Skeletal muscle tissue (tissue), 3 donors: ENCODE measurements at regions not wholly inside any gene's neighbourhood (a gene's known extent, or its start where the extent isn't known, plus 50 kb on each side); places are given as distances from the start of the nearest gene placed in this dataset.
"Not testable (repeated sequence)": the region's sequence is repeated elsewhere in the genome, so short reads cannot be mapped to it uniquely, and the experiment has no call there.

Experiments used
- H3K27ac ChIP-seq: one replicate; pipeline ENCODE4 v1.7.0; 2013; ENCODE audit warnings: mild to moderate bottlenecking, low read depth, low read length, inconsistent platforms
- H3K27me3 ChIP-seq, 3 donors: one replicate each; pipeline ENCODE4 v1.7.0; 2013; ENCODE audit warnings: low read length in 3 of 3; ENCODE audit not compliant: control insufficient read depth in 3 of 3, insufficient read depth in 3 of 3
- H3K36me3 ChIP-seq, 3 donors: one replicate each; pipeline ENCODE4 v1.7.0; 2013; ENCODE audit warnings: low read length in 3 of 3; ENCODE audit not compliant: control insufficient read depth in 3 of 3, insufficient read depth in 3 of 3
- H3K4me1 ChIP-seq, 3 donors: one replicate each; pipeline ENCODE4 v1.7.0; 2013; ENCODE audit warnings: low read length in 3 of 3, mild to moderate bottlenecking in 3 of 3; ENCODE audit not compliant: control insufficient read depth in 3 of 3, insufficient read depth in 3 of 3
- H3K4me3 ChIP-seq, 3 donors: one replicate each; pipeline ENCODE4 v1.7.0; 2013; ENCODE audit warnings: low read length in 3 of 3
- H3K9ac ChIP-seq, 3 donors: one replicate each; pipeline ENCODE4 v1.7.0; 2013; ENCODE audit warnings: low read length in 3 of 3, mild to moderate bottlenecking in 3 of 3, moderate library complexity in 2 of 3, low read depth in 1 of 3
- H3K9me3 ChIP-seq, 3 donors: one replicate each; pipeline ENCODE4 v1.7.0; 2013; ENCODE audit warnings: low read length in 3 of 3; ENCODE audit not compliant: control insufficient read depth in 3 of 3
- donor health status: Osteomylitis.

DNA sequence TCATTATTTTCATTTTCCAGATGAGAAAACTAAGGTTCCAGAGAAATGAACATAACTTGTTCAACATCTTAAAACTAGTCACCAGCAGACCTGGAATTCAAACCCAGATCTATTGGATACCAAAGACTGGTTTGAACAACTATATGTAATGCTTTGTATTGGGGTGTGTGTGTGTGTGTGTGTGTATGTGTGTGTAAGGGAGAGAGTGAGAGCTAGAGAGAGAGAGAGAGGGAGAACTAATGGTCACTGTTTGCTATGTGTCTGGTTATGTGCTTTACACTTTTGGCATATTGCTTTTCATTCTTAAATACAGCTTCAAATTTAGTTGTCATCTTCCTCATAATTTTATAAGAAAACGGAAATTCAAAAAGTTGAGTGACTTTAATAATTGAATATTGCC, 134.7 kb upstream of the ZNF217 start:
- no peaks in the 10 kb centered on the region for H3K36me3 ChIP-seq
- no peaks in the 10 kb centered on the region for H3K4me1 ChIP-seq
- no peaks in the 10 kb centered on the region for H3K9me3 ChIP-seq
- no peaks in the 10 kb centered on the region for H3K27me3 ChIP-seq
- H3K4me3 ChIP-seq: no peak overlapping the region
- no peak overlapping the region for H3K27ac ChIP-seq
- no peak overlapping the region for H3K9ac ChIP-seq

GRCh38 chr20:53727239-53727638, 133.6 kb upstream of the ZNF217 start:
- not testable (repeated sequence) for H3K9ac ChIP-seq, H3K9me3 ChIP-seq, H3K4me3 ChIP-seq, H3K27me3 ChIP-seq, H3K27ac ChIP-seq, H3K36me3 ChIP-seq, H3K4me1 ChIP-seq

- Histone ChIP-seq H3K4me1 (no peaks in the 10 kb centered on the region), H3K9me3 (no peaks in the 10 kb centered on the region), H3K27ac (no peak overlapping the region), H3K36me3 (no peaks in the 10 kb centered on the region), H3K4me3 (no peak overlapping the region), H3K27me3 (no peaks in the 10 kb centered on the region), H3K9ac (no peak overlapping the region)
Observed at GRCh38 chr20:53725575-53725970, 131.9 kb upstream of the ZNF217 start.

DNA sequence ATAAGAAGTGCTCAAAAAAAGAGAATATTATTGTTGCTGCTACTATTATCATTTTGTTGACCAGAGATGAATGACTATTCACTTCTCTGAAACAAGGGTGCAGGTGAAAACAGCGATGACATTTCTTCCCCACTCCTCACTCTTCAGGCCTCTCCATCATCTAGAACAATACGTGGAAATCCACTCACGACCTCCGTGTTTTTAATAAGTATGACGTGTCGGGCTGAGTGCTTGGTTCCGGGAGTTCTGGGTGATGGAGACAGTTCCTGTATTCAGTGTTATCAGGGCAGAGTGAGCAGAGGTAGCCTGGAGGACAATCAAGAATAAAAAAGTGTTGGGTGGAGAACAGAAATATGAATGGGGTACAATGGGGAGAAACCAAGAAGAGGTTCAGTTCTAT, 130.0 kb upstream of the ZNF217 start:
- H3K4me1 ChIP-seq: no peaks in the 10 kb centered on the region
- no peaks in the 10 kb centered on the region for H3K9me3 ChIP-seq
- no peaks in the 10 kb centered on the region for H3K36me3 ChIP-seq
- no peak overlapping the region for H3K9ac ChIP-seq
- no peak overlapping the region for H3K4me3 ChIP-seq
- no peak overlapping the region for H3K27ac ChIP-seq
- H3K27me3 ChIP-seq: no peaks in the 10 kb centered on the region

DNA sequence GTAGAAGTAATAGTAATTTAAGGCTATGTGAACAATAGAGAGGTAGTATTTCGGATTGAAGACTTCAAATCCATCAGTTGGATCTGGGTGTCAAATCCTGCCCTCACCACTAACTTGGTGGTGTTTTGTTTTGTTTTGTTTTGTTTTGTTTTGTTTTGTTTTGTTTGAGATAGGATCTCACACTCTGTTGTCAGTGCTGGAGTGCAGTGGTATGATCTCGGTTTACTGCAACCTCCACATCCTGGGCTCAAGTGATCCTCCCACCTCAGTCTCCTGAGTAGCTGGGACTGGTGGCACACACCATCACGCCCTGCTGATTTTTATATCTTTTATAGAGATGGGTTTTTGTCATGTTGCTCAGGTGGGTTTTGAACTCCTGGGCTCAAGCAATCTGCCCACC, 129.4 kb upstream of the ZNF217 start:
- Histone ChIP-seq H3K4me1 (no peaks in the 10 kb centered on the region), H3K9me3 (no peaks in the 10 kb centered on the region), H3K27ac (no peak overlapping the region), H3K36me3 (no peaks in the 10 kb centered on the region), H3K9ac (no peak overlapping the region), H3K27me3 (no peaks in the 10 kb centered on the region), H3K4me3 (no peak overlapping the region)

- H3K4me1 ChIP-seq: no peaks in the 10 kb centered on the region
- no peaks in the 10 kb centered on the region for H3K36me3 ChIP-seq
- H3K9ac ChIP-seq: no peak overlapping the region
- H3K27me3 ChIP-seq: no peaks in the 10 kb centered on the region
- H3K9me3 ChIP-seq: no peaks in the 10 kb centered on the region
- no peak overlapping the region for H3K4me3 ChIP-seq
- no peak overlapping the region for H3K27ac ChIP-seq
Observed at GRCh38 chr20:53722515-53723036, 128.9 kb upstream of the ZNF217 start.

- not testable (repeated sequence) for H3K27ac ChIP-seq, H3K27me3 ChIP-seq
Observed at GRCh38 chr20:53721445-53721963, 127.9 kb upstream of the ZNF217 start.

GRCh38 chr20:53719171-53719803, 125.6 kb upstream of the ZNF217 start:
- H3K27me3 ChIP-seq, H3K9ac ChIP-seq, H3K4me1 ChIP-seq, H3K36me3 ChIP-seq, H3K9me3 ChIP-seq, H3K27ac ChIP-seq, H3K4me3 ChIP-seq: not testable (repeated sequence)

More at GRCh38 chr20:53721445-53721963, 127.9 kb upstream of the ZNF217 start:
- not testable (repeated sequence) for H3K4me1 ChIP-seq, H3K9ac ChIP-seq, H3K9me3 ChIP-seq, H3K4me3 ChIP-seq, H3K36me3 ChIP-seq

DNA sequence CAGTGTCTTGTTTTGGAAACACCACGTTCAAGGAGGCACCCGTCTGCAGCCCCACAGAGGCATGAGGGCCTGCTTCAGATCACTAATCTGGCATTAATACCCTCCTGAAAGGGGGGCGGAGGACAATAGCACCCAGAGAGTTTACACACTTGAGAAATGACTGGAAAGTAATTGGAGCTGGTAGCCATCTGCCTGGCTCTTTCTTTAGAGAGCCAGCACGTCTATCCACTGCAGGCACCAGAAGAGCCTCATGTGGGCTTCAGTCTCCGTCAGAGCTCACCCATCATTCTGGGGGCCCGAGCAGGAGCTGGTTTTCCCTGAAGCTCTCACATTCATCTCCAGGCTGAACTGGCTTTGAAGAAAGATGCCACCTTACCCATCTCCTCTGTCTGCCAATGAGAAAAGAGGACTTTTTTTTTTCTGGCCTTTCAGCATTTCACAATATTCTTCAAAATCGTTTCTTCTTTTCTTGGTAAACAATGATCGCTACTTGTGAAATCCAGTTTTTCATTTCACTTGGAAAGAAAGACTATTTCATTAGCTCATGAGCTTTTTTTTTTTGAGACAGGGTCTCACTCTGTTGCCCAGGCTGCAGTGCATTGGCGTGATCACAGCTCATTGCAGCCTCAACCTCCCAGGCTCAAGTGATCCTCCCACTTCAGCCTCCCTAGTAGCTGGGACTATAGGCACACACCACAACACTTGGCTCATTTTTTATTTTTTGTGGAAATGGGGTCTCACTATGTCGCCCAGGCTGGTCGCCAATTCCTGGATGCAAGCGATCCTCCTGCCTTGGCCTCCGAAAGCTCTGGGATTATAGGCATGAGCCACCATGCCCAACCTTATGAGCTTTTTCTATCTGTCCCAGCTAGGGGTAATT, 124.7 kb upstream of the ZNF217 start:
- no peak overlapping the region for H3K4me3 ChIP-seq
- no peak overlapping the region for H3K9ac ChIP-seq
- H3K4me1 ChIP-seq: no peaks in the 10 kb centered on the region
- no peak overlapping the region for H3K27ac ChIP-seq
- H3K9me3 ChIP-seq: no peaks in the 10 kb centered on the region
- no peaks in the 10 kb centered on the region for H3K36me3 ChIP-seq
- no peaks in the 10 kb centered on the region for H3K27me3 ChIP-seq

GRCh38 chr20:53716395-53716794, 122.8 kb upstream of the ZNF217 start:
- H3K9ac ChIP-seq: no peak overlapping the region

More at GRCh38 chr20:53716395-53716794, 122.8 kb upstream of the ZNF217 start:
- no peak overlapping the region for H3K4me3 ChIP-seq
- H3K27me3 ChIP-seq: no peaks in the 10 kb centered on the region
- no peaks in the 10 kb centered on the region for H3K36me3 ChIP-seq
- H3K9me3 ChIP-seq: no peaks in the 10 kb centered on the region
- H3K4me1 ChIP-seq: no peaks in the 10 kb centered on the region
- no peak overlapping the region for H3K27ac ChIP-seq
